GM12801 (cell line): ENCODE measurements at regions not wholly inside any gene's neighbourhood (a gene's known extent, or its start where the extent isn't known, plus 50 kb on each side); places are given as distances from the start of the nearest gene placed in this dataset.

ENCODE experiments used
- CTCF ChIP-seq: IDR thresholded peaks from one replicate; pipeline ENCODE4 v1.5.1; 2011; ENCODE audit warnings: control low read depth; ENCODE audit not compliant: insufficient read length; ENCODE audit errors: extremely low read depth

GRCh38 chr3:20743553-20744321 is 557.7 kb upstream of the SGO1 start:
- no peak for TF ChIP-seq CTCF

- TF ChIP-seq CTCF = no peak
Observed at GRCh38 chr3:20742903-20743552, 557.0 kb upstream of the SGO1 start.

- TF ChIP-seq CTCF = no peak
Observed at GRCh38 chr3:20741381-20741780, 555.4 kb upstream of the SGO1 start.

GRCh38 chr3:20739814-20740213 is 553.8 kb upstream of the SGO1 start:
- no peak for TF ChIP-seq CTCF

GRCh38 chr3:20736287-20736852 is 550.4 kb upstream of the SGO1 start:
- TF ChIP-seq CTCF = no peak

GRCh38 chr3:20729185-20729584 is 543.2 kb upstream of the SGO1 start:
- TF ChIP-seq CTCF = no peak

DNA sequence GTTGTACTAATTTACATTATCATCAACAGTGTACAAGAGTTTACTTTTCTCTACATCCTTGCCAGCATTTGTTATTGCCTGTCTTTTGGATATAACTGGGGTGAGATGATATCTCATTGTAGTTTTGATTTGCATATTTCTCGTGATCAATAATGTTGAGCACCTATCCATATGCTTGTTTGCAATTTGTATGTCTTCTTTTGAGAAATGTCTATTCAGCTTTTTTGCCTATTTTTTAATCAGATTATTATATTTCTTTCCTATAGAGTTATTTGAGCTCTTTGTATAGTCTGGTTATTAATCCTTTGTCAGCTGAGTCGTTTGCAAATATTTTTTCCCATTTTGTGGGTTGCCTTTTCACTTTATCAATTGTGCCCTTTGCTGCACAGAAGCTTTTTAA is 540.8 kb upstream of the SGO1 start:
- TF ChIP-seq CTCF = no peak
